Cerebellar nuclear complex (tissue), 1 donor: ENCODE measurements at regions not wholly inside any gene's neighbourhood (a gene's known extent, or its start where the extent isn't known, plus 50 kb on each side); places are given as distances from the start of the nearest gene placed in this dataset.
"Not testable (repeated sequence)": the region's sequence is repeated elsewhere in the genome, so short reads cannot be mapped to it uniquely, and the experiment has no call there.

Experiments
- DNase-seq, 2 experiments: peaks; one replicate each; lab custom pipeline; 2025; lab: John Stamatoyannopoulos, UW

- DNase-seq, result no peak
Measured at GRCh38 chr2:16971722-16972234, 306.1 kb upstream of the CYRIA start.

DNA sequence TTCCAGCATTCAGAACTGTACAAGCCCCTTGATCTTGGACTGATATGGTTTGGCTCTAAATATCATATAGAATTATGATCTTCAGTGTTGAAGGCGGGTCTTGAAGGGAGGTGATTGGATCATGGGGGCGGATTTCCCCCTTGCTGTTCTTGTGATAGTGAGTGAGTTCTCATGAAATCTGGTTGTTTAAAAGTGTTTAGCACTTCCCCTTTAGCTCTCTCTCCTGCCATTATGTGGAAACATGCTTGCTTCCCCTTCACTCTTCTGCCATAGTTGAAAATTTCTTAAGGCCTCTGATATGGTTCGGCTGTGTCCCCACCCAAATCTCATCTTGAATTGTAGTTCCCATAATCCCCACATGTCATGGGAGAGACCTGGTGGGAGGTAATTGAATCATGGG, 305.3 kb upstream of the CYRIA start:
- not testable (repeated sequence) for DNase-seq

- no peak for DNase-seq
Measured at GRCh38 chr2:16962505-16962904, 296.9 kb upstream of the CYRIA start.

- no peak for DNase-seq
Measured at GRCh38 chr2:16960579-16960978, 294.9 kb upstream of the CYRIA start.

DNA sequence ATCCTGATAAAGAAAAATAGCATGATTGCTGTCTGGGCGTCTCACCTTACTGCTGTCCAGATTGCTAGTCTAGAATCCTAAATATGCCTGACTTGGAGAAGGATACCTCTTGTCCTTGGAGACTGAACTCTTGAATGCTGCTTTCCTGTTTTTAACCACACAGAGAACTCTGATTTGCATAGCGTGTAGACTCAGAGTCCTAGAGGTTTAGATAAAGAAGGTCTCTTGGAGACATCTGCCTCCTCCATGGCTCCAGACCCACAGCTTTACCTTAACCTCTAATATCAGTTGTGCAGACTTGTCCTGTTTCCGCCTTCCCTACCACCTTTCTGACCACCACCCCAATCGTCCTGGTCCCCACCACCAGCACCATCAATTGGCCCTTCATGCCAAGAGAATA, 292.6 kb upstream of the CYRIA start:
- DNase-seq, result no peak

DNA sequence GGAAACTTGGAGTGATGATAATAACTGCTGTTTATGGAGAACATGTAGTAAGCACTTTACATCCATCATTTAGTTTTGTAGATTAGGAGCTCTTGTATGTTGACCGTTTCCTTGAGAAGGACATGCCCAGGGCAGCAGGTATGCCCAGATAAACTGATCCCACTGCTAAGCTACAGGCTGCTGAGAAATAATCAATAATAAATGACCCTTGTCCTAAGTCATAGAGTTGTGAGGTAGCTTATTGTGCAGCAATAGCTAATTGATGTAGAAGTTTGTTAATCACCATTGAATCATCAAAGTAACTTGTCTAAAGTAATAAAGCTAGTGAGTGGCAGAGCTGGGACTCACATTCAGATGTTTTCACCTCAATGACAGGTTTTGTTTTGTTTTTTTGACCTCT, 287.2 kb upstream of the CYRIA start:
- no peak for DNase-seq

- DNase-seq, result no peak
Measured at GRCh38 chr2:16952368-16952767, 286.7 kb upstream of the CYRIA start.

- no peak for DNase-seq
Measured at GRCh38 chr2:16950436-16950835, 284.8 kb upstream of the CYRIA start.

GRCh38 chr2:16948710-16949109, 283.1 kb upstream of the CYRIA start:
- no peak for DNase-seq

GRCh38 chr2:16948053-16948452, 282.4 kb upstream of the CYRIA start:
- DNase-seq, result no peak

DNA sequence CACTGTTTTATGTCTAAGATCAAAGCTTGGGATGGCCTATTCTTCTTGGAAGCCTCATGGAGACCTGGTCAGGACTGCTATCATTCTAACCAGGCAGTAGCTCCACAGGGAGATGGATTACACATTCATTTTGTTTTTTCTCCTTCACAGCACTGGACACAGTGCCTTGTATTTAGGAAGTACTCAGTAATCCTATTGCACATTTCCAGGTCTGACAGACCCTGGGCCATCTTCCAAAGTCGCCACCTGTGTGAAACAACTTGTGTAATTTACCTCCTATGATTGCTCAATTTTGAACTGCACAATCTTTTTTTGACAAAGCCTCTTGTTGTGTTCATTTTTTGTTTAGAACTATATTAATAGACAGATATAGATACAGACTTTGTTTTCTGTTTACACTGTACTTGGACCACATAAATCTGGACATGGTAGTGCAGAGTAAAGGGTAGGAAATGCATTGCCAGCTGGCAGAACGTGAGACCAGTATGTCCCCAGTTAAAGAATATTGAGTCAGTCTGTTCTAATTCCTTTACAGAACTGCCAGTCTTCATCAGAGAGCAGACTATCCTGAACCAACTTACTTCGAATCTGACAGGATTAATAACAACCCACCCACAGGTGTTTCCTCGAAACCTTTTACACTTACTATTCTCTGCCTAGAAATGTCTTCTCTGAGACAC, 277.8 kb upstream of the CYRIA start:
- peak; percentile 8 to 53 for DNase-seq

GRCh38 chr2:16940214-16940613, 274.6 kb upstream of the CYRIA start:
- DNase-seq, result no peak

GRCh38 chr2:16939771-16940170, 274.1 kb upstream of the CYRIA start:
- no peak for DNase-seq

- DNase-seq, result no peak
Measured at GRCh38 chr2:16933355-16933754, 267.7 kb upstream of the CYRIA start.

DNA sequence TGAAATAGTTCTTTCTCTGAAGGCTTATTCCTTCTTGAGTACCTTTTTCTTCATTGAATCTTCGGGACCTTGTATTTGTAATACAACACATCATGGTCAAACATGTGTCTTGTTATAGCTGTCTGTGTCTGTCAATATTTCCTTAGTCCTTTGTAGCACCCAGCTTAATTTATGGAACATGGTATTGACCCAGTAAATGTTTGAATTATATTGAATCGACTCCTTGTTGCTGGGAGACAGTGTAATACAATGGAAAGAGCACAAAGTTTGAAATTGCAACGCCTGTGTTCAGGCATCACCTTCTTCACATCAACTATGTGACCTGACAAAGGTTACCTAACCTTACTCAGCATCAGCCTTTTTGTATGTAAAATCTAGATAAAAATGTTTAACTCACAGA, 267.2 kb upstream of the CYRIA start:
- no peak for DNase-seq

GRCh38 chr2:16931441-16931840, 265.8 kb upstream of the CYRIA start:
- no peak for DNase-seq

- DNase-seq, result no peak
Measured at GRCh38 chr2:16927398-16927797, 261.8 kb upstream of the CYRIA start.

DNA sequence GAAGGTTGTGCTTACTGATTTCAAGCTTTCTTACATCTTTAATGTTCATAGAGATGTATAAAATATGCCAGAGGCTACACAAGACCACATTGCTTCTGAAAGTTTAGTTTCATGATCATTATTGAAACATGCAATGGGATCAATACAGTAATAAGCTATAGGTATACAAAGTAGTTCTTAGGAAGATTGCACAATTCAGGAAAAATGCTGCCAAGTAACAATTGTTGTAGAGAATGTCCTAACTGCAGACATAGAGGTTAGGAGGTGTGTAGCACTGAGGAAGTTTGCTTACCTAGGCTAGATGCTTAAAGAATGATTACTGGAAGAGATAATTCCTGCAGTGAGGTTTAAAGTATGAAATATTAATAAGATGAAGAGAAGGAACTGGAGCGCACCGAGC, 259.5 kb upstream of the CYRIA start:
- no peak for DNase-seq

DNA sequence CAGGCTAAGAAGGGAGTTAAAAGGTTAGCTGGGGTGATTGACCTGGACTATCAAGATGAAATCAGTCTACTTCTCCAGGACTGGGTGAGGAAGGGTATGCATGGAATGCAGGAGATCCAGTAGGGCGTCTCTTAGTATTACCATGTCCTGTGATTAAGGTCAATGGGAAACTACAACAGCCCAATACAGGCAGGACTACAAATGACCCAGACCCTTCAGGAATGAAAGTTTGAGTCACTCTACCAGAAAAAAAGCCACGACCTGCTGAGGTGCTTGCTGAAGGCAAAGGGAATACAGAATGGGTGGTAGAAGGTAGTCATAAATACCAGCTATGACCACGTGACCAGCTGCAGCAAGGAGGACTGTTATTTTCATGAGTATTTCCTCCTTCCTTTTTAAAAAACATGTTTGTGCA, 249.7 kb upstream of the CYRIA start:
- DNase-seq, result not testable (repeated sequence)

GRCh38 chr2:16911746-16912145, 246.1 kb upstream of the CYRIA start:
- no peak for DNase-seq

GRCh38 chr2:16908656-16909055, 243.0 kb upstream of the CYRIA start:
- DNase-seq, result no peak

- no peak for DNase-seq
Measured at GRCh38 chr2:16907645-16908282, 242.1 kb upstream of the CYRIA start.

GRCh38 chr2:16905325-16905724, 239.7 kb upstream of the CYRIA start:
- DNase-seq, result not testable (repeated sequence)
